Ovary (tissue), 7 donors: ENCODE measurements at regions not wholly inside any gene's neighbourhood (a gene's known extent, or its start where the extent isn't known, plus 50 kb on each side); places are given as distances from the start of the nearest gene placed in this dataset.

Source experiments
- DNase-seq, 5 donors: peaks; one replicate each; pipeline ENCODE4 v3.0.0-alpha.2; 2019 to 2020
- H3K27ac ChIP-seq, 2 donors: fragments of 200-600 bp; one replicate each; pipeline versions ENCODE4 v1.5.1 to v1.8.0; 2019 to 2022
- H3K27me3 ChIP-seq: fragments of 200-600 bp; one replicate; pipeline ENCODE4 v1.8.0; 2022
- H3K36me3 ChIP-seq: fragments of 200-600 bp; sonication (generic); one replicate; pipeline ENCODE4 v1.5.1; 2019
- H3K4me1 ChIP-seq: one replicate; pipeline ENCODE4 v1.8.1; 2013; ENCODE audit warnings: mild to moderate bottlenecking, moderate library complexity; ENCODE audit not compliant: insufficient read depth
- H3K4me3 ChIP-seq: fragments of 200-600 bp; sonication (generic); one replicate; pipeline ENCODE4 v1.5.1; 2017
- H3K9me3 ChIP-seq, 2 donors: fragments of 200-600 bp in 1 of 2; sonication (generic) in 1 of 2; one replicate each; pipeline versions ENCODE4 v1.5.1 to v1.8.1; 2013 to 2019; ENCODE audit warnings: mild to moderate bottlenecking in 1 of 2, moderate library complexity in 1 of 2
- EP300 ChIP-seq: sonication (generic); formaldehyde crosslinking; IDR thresholded peaks from one replicate; pipeline ENCODE4 v1.6.1; 2017; ENCODE audit warnings: antibody characterized with exemption
- POLR2A ChIP-seq: fragments of 450-650 bp; IDR thresholded peaks from one replicate; pipeline ENCODE4 v1.6.1; 2017; ENCODE audit warnings: antibody characterized with exemption, mild to moderate bottlenecking, moderate library complexity
- WGBS, 3 donors: extraction: QIAGEN DNeasy Blood & Tissue Kit in 1 of 3; methylation state at CpG; one replicate each; pipeline versions ENCODE4 v1.1.5 to v1.1.7; 2013 to 2017; 5-methylcytosine and 5-hydroxymethylcytosine counted together
- intact Hi-C, 4 donors: fragments of 100-400 bp; cut with DNase I; formaldehyde crosslinking; loops; one replicate each; pipeline versions ENCODE4 v1.11.0 to v1.15.1; 2022 to 2023
- TF ChIP-seq, protein P1 (sequence below), 3 donors: fragments of 450-650 bp in 2 of 3; fragments of 200-600 bp in 1 of 3; IDR thresholded peaks; one replicate each; pipeline versions ENCODE4 v1.5.1 to v1.8.0; 2016 to 2022; ENCODE audit warnings: antibody characterized with exemption in 3 of 3, mild to moderate bottlenecking in 1 of 3
- donor health status: DM: no; HTN: no; CAD: no; lungs with moderate emphysema.
- donor health status: DM: no; HTN: no; CAD: no.
- donor health status: Bipolar disorder and iron deficiency.
- donor health status: DM: no; HTN: no; CAD: no.
- donor health status: DM: yes; HTN: yes; CAD: no.

DNA sequence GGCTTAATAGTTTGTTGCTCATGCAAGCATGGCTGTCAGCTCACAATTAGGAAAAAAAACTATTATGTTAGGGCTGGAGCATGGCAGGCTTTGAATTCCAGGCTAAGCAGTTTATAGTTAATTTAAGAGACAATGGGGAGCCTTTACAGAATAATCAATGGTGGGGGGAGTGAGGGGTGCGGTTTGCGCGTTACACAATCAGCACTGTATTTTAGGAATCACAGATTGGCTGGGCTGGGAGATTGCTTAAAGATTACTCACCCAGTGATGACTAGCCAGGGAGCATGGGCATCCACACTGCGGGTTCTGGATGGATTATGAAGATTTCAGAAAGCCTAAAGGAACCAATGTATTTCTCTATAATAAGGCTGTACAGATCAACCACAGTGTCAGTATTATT, 186.6 kb downstream of the SOX3 start:
- intact Hi-C loops = no loop called here
- Histone ChIP-seq H3K9me3 (no peaks in the 10 kb centered on the region), H3K27me3 (no peaks in the 10 kb centered on the region), H3K4me3 (no peak overlapping the region), H3K36me3 (no peaks in the 10 kb centered on the region), H3K27ac (no peak overlapping the region), H3K4me1 (no peaks in the 10 kb centered on the region)
- TF ChIP-seq POLR2A (no peak), EP300 (no peak)
- TF ChIP-seq, protein P1, sequence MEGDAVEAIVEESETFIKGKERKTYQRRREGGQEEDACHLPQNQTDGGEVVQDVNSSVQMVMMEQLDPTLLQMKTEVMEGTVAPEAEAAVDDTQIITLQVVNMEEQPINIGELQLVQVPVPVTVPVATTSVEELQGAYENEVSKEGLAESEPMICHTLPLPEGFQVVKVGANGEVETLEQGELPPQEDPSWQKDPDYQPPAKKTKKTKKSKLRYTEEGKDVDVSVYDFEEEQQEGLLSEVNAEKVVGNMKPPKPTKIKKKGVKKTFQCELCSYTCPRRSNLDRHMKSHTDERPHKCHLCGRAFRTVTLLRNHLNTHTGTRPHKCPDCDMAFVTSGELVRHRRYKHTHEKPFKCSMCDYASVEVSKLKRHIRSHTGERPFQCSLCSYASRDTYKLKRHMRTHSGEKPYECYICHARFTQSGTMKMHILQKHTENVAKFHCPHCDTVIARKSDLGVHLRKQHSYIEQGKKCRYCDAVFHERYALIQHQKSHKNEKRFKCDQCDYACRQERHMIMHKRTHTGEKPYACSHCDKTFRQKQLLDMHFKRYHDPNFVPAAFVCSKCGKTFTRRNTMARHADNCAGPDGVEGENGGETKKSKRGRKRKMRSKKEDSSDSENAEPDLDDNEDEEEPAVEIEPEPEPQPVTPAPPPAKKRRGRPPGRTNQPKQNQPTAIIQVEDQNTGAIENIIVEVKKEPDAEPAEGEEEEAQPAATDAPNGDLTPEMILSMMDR (IDR thresholded peaks at IDR 0.05) = no peak
- 67 to 69% (median 68%) methylated on average over 4 of the region's 4 CpGs for WGBS, 3 donors
- no peak for DNase-seq

DNA sequence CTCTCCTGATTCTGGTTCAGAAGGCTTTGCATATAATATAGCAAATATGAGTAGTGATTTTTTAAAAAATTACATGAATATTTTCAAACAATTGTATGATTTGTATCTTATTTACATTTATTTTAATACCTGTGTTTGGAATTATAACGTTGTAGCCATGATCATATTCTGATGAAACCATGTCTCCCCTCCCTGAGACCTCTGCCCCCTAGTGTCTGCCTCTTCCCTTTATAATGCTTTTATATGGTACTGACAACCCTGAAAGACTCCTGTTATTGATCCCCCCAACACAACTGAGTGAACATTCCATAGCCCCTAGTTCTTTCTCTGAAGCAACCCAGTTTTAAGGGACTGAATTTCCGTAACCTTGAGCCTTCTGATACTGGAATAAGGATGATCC, 187.4 kb downstream of the SOX3 start:
- H3K27ac ChIP-seq = no peak overlapping the region
- no peaks in the 10 kb centered on the region for H3K4me1 ChIP-seq
- WGBS, 3 donors = 45 to 57% (median 55%) methylated on average over 2 of the region's 2 CpGs
- no peak for DNase-seq
- no peak overlapping the region for H3K4me3 ChIP-seq
- H3K27me3 ChIP-seq = no peaks in the 10 kb centered on the region
- intact Hi-C loops = no loop called here
- TF ChIP-seq POLR2A = no peak
- no peaks in the 10 kb centered on the region for H3K9me3 ChIP-seq
- no peaks in the 10 kb centered on the region for H3K36me3 ChIP-seq

DNA sequence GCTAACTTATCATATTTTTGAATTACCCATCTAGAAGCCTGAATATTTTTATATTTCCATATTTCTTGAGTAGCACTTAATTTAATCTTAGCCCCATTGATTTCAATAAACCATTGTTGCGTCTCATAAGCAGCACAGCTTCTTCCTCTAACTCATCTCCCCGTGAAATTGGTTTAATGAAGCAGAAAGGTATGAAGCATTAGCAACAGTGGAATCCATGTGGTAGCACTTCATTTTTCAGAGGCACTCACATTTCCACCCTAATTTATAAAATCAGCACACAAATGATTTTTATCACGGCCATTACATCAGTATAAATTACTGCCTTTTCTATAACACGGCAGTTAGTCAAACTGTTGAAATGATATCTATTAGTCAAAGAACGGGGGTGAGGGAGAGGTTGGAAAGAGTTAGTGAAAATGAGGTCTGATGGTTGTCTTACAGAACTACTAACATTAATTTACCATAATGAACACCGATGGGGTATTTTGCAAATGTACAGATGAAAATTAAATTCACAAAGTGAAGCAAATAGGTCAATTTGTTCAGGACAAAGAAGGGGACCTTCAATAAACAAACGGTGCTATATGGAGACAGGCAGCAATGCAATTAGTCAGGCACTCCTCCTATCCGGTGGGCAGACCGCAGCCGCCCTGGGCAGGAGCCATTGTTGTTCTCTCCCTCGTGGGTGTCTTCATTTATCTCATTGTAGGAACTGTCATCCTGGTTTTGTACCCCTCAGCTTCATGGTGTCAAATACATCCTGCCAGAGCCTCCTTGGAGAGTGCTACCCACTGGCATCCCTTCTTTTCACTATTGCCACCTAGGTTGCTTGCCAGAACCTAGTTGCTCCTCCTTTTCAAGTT, 205.7 kb downstream of the SOX3 start:
- Histone ChIP-seq H3K36me3 (no peaks in the 10 kb centered on the region), H3K9me3 (no peaks in the 10 kb centered on the region), H3K4me1 (no peaks in the 10 kb centered on the region), H3K27ac (no peak overlapping the region), H3K4me3 (no peak overlapping the region), H3K27me3 (no peaks in the 10 kb centered on the region)
- intact Hi-C loops = no loop called here
- TF ChIP-seq POLR2A = no peak
- TF ChIP-seq EP300 = no peak
- TF ChIP-seq, protein P1 (IDR thresholded peaks at IDR 0.05) = no peak
- WGBS, 3 donors = 59 to 72% (median 66%) methylated on average over 11 of the region's 11 CpGs
- DNase-seq = no peak

DNA sequence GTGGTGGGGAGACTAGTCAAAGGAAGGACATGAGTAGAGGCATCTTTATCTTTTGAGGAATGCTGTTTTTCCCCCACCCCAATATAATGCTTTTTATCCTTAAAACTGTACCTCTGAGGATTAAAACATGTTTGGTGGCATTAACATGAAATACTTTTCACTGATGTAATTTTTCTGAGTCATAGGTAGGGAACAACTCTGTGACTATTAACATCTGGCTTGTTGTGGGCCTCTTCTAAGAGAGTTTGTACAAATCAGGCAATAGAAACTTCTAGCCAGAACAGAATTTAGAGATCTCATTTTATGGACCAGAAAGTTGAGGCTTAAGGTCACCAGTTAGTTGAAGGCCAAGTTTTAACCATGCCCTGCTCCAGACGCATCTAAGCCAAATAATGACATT, 207.6 kb downstream of the SOX3 start:
- intact Hi-C loops = no loop called here
- DNase-seq = no peak
- no peak for TF ChIP-seq EP300
- TF ChIP-seq POLR2A = no peak
- TF ChIP-seq, protein P1 (IDR thresholded peaks at IDR 0.05) = no peak
- Histone ChIP-seq H3K36me3 (no peaks in the 10 kb centered on the region), H3K4me3 (no peak overlapping the region), H3K27ac (no peak overlapping the region), H3K27me3 (no peaks in the 10 kb centered on the region), H3K9me3 (no peaks in the 10 kb centered on the region), H3K4me1 (no peaks in the 10 kb centered on the region)
- WGBS, 3 donors = 67 to 78% (median 76%) methylated on average over 1 of the region's 1 CpG

DNA sequence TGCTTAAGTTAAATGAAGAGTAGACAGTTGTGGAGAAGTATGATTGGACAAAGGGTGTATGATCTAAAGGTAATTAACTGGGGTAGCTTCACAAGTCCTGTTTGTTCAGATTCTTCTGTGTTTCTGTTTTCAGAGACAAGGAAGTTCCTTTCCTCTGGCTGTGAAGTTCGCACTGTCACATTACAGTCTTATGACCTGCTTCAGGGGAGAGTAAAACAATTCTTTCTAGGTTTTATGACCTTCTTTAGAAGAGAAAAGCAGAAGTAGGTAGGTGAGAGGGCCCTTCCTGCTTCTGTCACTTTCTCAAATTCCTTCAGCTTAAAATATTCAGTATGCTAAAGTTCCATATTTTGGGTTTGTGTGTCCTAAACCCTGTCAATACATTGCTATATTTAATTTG, 211.9 kb downstream of the SOX3 start:
- TF ChIP-seq, protein P1 (IDR thresholded peaks at IDR 0.05) = no peak
- Histone ChIP-seq H3K27ac (no peak overlapping the region), H3K36me3 (no peaks in the 10 kb centered on the region), H3K27me3 (no peaks in the 10 kb centered on the region), H3K4me1 (no peaks in the 10 kb centered on the region), H3K4me3 (no peak overlapping the region), H3K9me3 (no peaks in the 10 kb centered on the region)
- WGBS, 3 donors = 31 to 41% (median 32%) methylated on average over 1 of the region's 1 CpG
- intact Hi-C loops = no loop called here
- DNase-seq = no peak
